ENCODE measurements at regions not wholly inside any gene's neighbourhood (a gene's known extent, or its start where the extent isn't known, plus 50 kb on each side); places are given as distances from the start of the nearest gene placed in this dataset.

DNA sequence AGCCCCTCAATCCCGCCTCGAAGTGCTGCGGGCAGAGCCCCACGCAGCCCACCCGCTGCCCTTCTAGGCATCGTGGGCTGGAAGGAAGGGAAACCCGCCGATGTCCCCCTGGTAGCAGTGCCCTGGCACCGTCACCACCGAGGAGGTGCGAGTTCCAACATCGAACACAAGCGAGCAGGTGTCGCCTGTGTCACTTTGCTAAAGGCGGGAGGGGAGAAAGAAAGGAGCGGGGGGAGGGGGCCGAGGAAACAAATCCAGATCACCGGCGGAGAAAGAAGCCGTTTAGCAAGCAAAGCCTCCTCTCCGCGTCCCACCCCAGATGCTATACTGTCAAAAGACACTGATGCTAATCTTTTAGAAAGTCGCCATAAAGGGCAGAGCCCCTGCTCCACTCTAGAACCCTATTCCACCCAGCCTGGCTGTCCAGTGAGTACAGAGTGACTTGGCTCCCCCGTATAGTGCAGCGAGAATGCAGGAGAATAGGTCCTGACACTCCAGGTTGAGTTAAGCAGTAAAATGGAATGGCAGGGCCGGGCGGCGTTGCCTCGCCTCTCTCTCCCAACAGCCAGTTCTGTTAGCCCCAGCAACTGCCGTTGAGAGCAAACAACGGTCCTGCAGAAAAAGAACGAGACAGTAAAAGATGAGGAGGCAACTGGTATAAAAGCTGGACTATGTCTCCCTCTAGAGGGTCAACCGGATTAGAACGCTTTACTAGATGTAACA, 67.9 kb upstream of the USP15 start (continued):
- TF ChIP-seq ZXDB (tag by site-specific recombination; IDR thresholded peaks at IDR 0.05): 0 out of 2 replicates have a peak, but pooled peaks have one; percentile 34
- no peak for TF ChIP-seq IKZF3 (tag by site-specific recombination; IDR thresholded peaks at IDR 0.05)
- TF ChIP-seq ZNF530 (tag by site-specific recombination; IDR thresholded peaks at IDR 0.05; ENCODE audit: low read depth): no peak
- TF ChIP-seq ZNF433 (tag by site-specific recombination; IDR thresholded peaks at IDR 0.05; ENCODE audit: low read depth): no peak
- TF ChIP-seq ZNF239 (tag by site-specific recombination; IDR thresholded peaks at IDR 0.05): no peak
- TF ChIP-seq EGR2 (tag by site-specific recombination; IDR thresholded peaks at IDR 0.05; ENCODE audit: low read depth): no peak
- no peak for TF ChIP-seq ZNF223 (tag by site-specific recombination; IDR thresholded peaks at IDR 0.05)
- TF ChIP-seq OSR2 (tag by site-specific recombination; IDR thresholded peaks at IDR 0.05): no peak
- TF ChIP-seq, protein P1, sequence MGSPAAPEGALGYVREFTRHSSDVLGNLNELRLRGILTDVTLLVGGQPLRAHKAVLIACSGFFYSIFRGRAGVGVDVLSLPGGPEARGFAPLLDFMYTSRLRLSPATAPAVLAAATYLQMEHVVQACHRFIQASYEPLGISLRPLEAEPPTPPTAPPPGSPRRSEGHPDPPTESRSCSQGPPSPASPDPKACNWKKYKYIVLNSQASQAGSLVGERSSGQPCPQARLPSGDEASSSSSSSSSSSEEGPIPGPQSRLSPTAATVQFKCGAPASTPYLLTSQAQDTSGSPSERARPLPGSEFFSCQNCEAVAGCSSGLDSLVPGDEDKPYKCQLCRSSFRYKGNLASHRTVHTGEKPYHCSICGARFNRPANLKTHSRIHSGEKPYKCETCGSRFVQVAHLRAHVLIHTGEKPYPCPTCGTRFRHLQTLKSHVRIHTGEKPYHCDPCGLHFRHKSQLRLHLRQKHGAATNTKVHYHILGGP (tag by site-specific recombination; IDR thresholded peaks at IDR 0.05): no peak
- no peak for TF ChIP-seq ZFP37 (tag by site-specific recombination; IDR thresholded peaks at IDR 0.05)
- no peak for TF ChIP-seq ZNF202 (tag by site-specific recombination; IDR thresholded peaks at IDR 0.05; ENCODE audit: borderline replicate concordance)
- TF ChIP-seq ZNF785 (tag by site-specific recombination; IDR thresholded peaks at IDR 0.05): no peak
- TF ChIP-seq ZNF707 (tag by site-specific recombination; IDR thresholded peaks at IDR 0.05): no peak

DNA sequence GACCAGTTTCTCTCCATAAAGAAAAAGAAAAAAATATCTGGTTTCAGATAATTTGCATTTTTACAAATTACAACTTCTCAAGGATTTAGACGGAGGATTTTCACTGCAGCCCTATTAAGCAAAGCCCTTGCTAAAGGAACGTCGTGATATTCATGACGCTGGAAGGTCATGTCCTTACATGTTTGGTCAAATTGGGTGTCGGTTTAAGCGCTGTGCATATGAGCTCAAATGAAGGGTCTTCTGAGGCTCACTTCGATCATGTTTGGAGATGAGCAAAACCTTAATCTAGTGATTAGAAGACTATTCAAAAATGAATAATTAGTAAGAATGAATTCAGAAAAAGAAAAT, 67.3 kb upstream of the USP15 start:
- H3K4me3 ChIP-seq (ENCODE audit: low read depth, low read length): no peak overlapping the region
- H3K27ac ChIP-seq (ENCODE audit: extremely low read depth, low read depth, low read length): no peak overlapping the region
- no peaks in the 10 kb centered on the region for H3K36me3 ChIP-seq (ENCODE audit: control insufficient read depth in 2 of 2, insufficient read depth in 1 of 2, low read length in 2 of 2)
- CTCF ChIA-PET: interaction anchor here (0.5 to 1.3 kb wide), 7 partner anchors 17 to 1049 kb away, joined by 3 to 12 read pairs (median 3); no protein-coding TSS in a partner anchor
- no peaks in the 10 kb centered on the region for H3K9me3 ChIP-seq (ENCODE audit: control insufficient read depth, insufficient read depth, low read depth, low read length)
- peaks cover 6% of the 10 kb centered on the region; the same call in 1 of the 2 replicates for H3K4me1 ChIP-seq (ENCODE audit: control insufficient read depth, insufficient read depth, low read length)
- POLR2A ChIA-PET: no interaction called here
- no peak for TF ChIP-seq PRDM10 (tag by site-specific recombination; IDR thresholded peaks at IDR 0.05)
- no peak for TF ChIP-seq ZNF473 (tag by site-specific recombination; IDR thresholded peaks at IDR 0.05)
- TF ChIP-seq KLF8 (tag by site-specific recombination; IDR thresholded peaks at IDR 0.05): no peak
- no peak for TF ChIP-seq ZIC2 (tag by site-specific recombination; IDR thresholded peaks at IDR 0.05)
- TF ChIP-seq, protein P2, sequence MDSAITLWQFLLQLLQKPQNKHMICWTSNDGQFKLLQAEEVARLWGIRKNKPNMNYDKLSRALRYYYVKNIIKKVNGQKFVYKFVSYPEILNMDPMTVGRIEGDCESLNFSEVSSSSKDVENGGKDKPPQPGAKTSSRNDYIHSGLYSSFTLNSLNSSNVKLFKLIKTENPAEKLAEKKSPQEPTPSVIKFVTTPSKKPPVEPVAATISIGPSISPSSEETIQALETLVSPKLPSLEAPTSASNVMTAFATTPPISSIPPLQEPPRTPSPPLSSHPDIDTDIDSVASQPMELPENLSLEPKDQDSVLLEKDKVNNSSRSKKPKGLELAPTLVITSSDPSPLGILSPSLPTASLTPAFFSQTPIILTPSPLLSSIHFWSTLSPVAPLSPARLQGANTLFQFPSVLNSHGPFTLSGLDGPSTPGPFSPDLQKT (IDR thresholded peaks at IDR 0.05; ENCODE audit: borderline replicate concordance, low read depth, low read length): no peak
- no peak for TF ChIP-seq ZNF777 (tag by site-specific recombination; IDR thresholded peaks at IDR 0.05; ENCODE audit: borderline replicate concordance)
- TF ChIP-seq ZNF658 (tag by site-specific recombination; IDR thresholded peaks at IDR 0.05): no peak
- TF ChIP-seq ZNF704 (tag by site-specific recombination; IDR thresholded peaks at IDR 0.05): no peak
- no peak for TF ChIP-seq MZF1 (tag by site-specific recombination; IDR thresholded peaks at IDR 0.05; ENCODE audit: borderline replicate concordance)
- TF ChIP-seq ZNF112 (tag by site-specific recombination; IDR thresholded peaks at IDR 0.05): no peak
- TF ChIP-seq, protein P3, sequence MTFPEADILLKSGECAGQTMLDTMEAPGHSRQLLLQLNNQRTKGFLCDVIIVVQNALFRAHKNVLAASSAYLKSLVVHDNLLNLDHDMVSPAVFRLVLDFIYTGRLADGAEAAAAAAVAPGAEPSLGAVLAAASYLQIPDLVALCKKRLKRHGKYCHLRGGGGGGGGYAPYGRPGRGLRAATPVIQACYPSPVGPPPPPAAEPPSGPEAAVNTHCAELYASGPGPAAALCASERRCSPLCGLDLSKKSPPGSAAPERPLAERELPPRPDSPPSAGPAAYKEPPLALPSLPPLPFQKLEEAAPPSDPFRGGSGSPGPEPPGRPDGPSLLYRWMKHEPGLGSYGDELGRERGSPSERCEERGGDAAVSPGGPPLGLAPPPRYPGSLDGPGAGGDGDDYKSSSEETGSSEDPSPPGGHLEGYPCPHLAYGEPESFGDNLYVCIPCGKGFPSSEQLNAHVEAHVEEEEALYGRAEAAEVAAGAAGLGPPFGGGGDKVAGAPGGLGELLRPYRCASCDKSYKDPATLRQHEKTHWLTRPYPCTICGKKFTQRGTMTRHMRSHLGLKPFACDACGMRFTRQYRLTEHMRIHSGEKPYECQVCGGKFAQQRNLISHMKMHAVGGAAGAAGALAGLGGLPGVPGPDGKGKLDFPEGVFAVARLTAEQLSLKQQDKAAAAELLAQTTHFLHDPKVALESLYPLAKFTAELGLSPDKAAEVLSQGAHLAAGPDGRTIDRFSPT (tag by site-specific recombination; IDR thresholded peaks at IDR 0.05): no peak
- TF ChIP-seq ZNF350 (tag by site-specific recombination; IDR thresholded peaks at IDR 0.05): no peak
- TF ChIP-seq ZNF121 (tag by site-specific recombination; IDR thresholded peaks at IDR 0.05): no peak

Data from HEK293 (cell line).